HCEC 1CT (cell line): ENCODE measurements at regions not wholly inside any gene's neighbourhood (a gene's known extent, or its start where the extent isn't known, plus 50 kb on each side); places are given as distances from the start of the nearest gene placed in this dataset.
A peak's percentile ranks its signal among the peaks of the same experiment; 100 is the strongest.

Source experiments
- DNase-seq: peaks from one replicate; pipeline ENCODE4 v3.0.0-alpha.2; 2017

DNA sequence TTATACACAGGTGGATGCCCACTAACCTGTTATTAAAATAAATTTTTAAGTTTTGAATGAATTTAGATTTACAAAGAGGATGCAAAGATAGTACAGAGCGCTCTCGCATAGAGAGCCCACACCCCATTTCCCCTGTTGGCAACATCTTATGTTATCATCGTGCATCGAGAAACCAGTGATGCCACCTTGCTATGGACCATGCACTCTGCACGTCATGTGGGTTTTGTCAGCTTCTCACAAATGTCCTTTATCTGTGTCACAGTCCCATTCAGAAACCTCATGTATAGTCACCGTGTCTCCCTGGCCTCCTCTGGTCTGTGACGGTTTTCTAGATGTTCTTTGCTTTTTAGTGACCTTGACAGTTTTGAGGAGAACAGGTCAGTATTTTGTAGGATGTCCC is 60.0 kb downstream of the ING1 start:
- DNase-seq = no peak

GRCh38 chr13:110774051-110774450 is 60.6 kb downstream of the ING1 start:
- no peak for DNase-seq

DNA sequence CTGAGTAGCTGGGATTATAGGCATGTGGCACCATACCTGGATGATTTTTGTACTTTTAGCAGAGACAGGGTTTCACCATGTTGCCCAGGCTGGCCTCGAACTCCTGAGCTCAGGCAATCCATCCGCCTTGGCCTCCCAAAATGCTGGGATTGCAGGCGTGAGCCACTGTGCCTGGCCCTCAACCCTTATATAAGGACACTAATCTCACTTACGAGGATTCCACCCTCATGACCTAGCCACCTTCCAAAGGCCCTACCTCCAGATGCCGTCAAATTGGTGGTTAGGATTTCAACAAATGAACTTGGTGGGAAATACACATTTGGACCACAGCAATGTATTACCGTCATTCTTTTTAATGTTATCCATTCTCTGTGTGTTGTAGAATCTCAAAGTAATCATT is 61.0 kb downstream of the ING1 start:
- no peak for DNase-seq

GRCh38 chr13:110775576-110775975 is 62.1 kb downstream of the ING1 start:
- no peak for DNase-seq

- no peak for DNase-seq
These were observed 63.8 kb downstream of the ING1 start for GRCh38 chr13:110777251-110777820.

- no peak for DNase-seq
These were observed 65.5 kb downstream of the ING1 start for GRCh38 chr13:110779022-110779421.

DNA sequence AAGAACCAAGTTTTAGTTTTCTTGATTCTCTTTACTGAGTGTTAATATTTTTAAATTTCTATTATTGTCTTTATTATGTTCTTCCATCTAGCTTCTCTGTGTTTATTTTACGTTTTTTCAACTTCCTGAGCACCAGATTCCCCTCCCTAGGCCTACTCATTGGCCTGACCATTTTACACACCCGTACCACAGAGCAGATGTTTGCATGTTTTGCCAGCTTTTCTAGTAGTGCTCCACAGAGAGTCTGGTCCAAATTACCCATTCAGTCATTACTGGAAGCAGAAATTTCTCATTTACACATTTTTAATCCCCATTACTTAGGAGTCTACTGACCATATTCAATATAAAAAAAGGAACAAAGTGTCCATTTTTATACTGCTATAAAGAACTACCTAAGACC is 66.9 kb downstream of the ING1 start:
- no peak for DNase-seq

GRCh38 chr13:110782185-110782584 is 68.7 kb downstream of the ING1 start:
- no peak for DNase-seq

DNA sequence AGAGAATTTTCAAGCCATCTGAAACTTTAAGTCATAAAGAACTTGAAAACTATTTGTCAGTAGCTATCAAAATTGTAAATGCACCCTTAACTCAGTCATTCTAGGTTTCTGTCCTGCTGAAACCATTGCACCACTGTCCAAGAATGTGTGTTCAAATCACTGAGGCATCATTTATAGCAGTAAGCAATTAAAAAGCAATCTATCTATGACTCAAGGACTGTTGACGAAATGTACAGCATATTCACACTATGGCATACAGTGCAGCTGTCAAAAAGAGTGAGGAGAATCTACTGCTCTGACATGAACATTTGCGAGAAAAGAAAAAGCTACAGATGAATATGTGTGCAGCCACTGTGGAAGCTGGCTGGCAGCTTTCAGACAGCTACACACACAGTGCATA is 71.2 kb downstream of the ING1 start:
- DNase-seq = no peak

- DNase-seq = no peak
These were observed 75.3 kb downstream of the ING1 start for GRCh38 chr13:110788778-110789177.

DNA sequence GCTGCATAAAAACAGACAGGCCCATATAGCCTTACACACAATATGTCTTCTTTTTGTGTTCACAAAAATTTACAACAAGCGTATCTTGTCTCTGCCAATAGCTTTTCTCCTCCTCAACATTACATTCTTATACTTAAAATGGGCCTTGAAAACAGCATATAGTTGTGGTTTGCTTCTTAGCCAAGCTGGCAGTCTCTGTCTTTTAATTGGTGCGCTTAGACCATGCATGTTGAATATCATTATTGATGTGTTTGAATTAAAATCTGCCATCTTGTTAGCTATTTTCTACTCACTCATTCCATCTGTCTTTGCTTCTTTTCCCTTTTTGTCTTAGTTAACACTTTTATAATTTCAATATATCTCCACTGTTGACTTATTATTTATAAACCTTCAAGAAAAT is 76.4 kb downstream of the ING1 start:
- no peak for DNase-seq

DNA sequence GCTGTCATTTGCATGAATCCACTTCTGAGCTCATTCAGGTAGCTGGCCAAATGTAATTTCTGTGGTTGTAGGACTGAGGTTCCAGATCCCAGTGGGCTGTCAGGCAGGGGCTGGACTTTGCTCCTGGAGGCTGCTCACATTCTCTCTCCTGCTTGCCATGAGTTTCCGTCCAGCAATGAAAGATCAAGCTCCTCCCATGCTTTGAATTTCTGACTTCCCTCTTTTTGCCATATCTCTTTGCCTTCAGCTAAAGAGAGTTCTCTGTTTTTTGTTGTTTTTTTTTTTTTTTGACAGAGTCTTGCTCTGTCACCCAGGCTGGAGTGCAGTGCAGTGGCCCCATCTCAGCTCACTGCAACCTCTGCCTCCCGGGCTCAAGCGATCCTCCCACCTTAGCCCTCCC is 76.9 kb downstream of the ING1 start:
- no peak for DNase-seq

DNA sequence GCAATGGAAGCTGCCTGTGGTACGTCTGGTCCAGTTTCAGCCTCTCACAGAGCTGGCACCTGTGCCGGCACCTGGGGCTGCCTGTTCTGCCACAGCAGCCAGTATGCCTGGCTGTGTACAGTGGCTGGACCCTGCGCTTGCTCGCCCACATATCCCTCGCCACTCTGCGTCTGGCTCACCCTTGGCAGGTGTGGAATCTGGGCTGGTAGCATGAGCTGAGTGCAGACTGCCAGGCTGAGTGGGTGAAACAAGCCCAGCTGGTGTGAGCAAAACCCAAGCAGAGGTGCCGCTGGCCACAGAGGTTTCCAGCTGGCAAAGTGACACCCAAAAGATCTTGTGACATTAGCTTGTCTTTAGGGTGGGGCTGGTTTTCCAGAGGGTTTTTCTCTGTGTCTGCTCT is 80.7 kb downstream of the ING1 start:
- no peak for DNase-seq

DNA sequence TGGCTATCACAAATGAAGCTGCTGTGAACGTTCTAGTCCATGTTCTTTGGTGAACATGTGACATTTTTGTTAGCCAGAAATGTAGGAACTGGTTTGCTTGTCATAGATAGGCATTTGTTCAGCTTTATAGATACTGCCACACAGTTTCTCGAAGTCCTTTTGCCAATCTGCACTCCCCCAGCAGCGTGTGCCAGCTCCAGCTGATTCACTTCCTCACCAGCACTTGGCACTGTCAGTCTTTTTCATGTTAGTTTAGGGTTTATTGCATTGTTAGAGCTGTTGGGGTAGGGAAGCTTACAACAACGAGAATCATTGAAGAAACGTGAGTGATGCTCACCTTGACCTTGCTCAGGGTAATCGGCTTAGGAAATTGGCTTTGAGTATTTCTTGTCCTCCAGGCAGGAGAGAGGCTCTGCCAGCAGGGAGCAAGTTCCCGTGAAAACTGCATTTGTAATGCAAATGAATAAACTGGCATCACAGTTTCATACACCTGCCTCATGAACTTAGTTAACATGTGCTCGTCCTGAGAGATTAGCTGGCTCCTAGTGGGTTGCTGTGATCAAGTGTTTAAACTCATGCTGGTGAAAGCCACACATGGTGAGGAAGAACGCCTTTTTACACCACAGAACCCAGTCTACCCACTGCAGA is 83.9 kb downstream of the ING1 start:
- DNase-seq = no peak

DNA sequence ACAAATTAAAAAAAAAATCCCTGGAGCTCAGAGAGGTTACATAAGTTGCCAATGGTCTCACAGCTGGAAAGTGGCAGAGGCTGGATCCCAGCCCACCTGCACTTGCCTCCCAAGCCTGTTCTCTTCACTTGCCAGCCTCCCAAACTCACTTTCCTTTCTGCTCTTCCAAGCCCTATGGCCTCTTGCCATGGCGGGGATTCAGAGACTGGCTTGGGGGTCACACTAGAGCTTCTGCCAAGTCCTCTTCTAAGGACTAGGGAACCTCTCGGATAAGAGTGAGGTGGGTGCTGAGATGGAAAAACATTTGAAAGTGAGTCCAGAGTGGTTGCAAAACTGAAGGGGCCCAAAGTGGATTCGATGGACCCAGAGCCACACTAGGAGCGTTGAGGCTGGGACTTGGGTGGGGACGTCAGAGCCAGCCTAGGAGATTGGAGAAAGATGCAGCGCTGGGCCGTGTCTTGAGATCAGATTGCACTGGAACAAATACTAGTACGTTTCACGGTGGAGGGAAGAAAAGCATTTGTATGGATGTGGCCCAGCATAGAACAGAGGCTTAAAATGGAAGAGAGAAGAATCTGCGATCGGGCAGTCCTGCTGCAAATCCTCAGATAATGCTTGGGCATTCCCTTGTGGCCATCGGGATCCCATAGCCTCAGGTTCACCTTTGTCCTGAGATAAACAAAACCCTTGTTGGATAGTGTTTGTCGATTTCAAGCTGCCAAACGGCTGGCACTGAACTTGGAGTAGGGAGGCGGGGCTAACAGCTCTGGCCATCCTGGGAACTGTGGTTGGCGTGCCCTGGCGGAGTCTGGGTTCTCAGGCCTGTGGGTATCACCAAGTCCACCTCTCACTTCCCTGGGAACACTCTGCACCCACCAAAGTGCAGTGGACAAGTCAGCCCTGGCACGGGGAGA is 84.8 kb downstream of the ING1 start:
- no peak for DNase-seq

GRCh38 chr13:110799246-110800236 is 86.0 kb downstream of the ING1 start:
- DNase-seq = peak; percentile 43

DNA sequence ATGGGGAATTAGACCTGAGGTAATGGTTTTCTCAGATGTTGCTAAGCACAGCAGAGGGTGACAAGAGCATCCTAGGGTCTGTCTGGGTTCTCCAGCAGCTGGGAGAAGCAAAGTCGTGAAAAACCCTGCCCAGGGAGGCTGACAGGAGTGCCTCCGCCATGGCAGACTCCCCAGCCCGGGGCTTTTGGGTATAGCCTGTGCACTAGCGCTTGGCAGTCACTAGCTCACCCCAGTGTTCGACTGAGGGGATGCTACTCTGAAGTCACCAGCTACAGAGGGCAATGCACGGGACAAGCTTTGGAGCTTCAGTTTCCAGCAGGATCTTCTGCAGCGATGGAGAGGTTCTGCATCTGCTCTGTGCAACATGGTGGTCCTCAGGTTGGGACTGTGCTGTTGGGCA is 87.5 kb downstream of the ING1 start:
- DNase-seq = no peak

DNA sequence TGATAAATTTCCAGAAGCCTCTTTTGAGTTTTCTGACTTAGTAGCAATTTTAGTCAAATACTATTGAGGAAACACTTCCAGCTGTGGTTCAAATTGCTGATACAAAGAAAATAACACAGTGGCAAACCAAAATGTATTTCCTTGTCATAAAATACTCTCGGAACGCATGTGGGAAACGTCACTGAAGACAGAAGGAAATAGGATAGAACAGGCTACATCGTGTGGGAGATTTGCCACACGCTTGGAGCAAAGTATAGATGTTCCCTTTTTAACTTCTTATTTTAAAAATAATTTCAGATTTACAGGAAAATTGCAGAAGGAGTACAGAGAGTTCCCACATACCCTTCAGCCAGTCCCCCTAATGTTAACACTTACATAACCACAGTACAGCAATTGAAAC is 88.8 kb downstream of the ING1 start:
- DNase-seq = no peak

- no peak for DNase-seq
These were observed 93.1 kb downstream of the ING1 start for GRCh38 chr13:110806636-110807035.

DNA sequence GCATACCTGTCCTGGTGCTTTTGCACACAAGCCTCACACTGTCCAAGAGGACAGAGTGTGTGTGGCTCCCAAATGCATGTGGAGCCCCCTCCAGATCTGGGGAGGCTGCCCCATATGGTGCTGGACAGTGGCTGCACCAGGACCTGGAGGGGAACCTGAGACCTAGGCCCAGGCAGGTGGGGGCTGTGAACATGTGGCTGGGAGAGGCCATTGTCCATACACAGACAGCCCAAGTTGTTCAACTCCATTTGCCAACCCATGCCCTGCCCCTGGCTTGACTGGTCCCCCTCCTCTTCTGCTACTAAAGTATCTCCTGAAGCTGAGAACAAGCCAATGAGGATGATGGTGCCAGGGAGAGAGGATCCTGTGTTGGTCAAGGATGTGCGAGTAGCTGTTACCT is 94.0 kb downstream of the ING1 start:
- DNase-seq = no peak

- DNase-seq = no peak
These were observed 94.6 kb downstream of the ING1 start for GRCh38 chr13:110808138-110808537.

GRCh38 chr13:110809871-110810486 is 96.5 kb downstream of the ING1 start:
- DNase-seq = no peak
